Umbilical cord (tissue), 1 donor: ENCODE measurements at regions not wholly inside any gene's neighbourhood (a gene's known extent, or its start where the extent isn't known, plus 50 kb on each side); places are given as distances from the start of the nearest gene placed in this dataset.

ENCODE experiments used
- DNase-seq: peaks from one replicate; pipeline ENCODE4 v3.0.0-alpha.2; 2015; ENCODE audit warnings: low spot score

GRCh38 chr7:130927062-130927461, 193.1 kb upstream of the KLF14 start:
- no peak for DNase-seq

DNA sequence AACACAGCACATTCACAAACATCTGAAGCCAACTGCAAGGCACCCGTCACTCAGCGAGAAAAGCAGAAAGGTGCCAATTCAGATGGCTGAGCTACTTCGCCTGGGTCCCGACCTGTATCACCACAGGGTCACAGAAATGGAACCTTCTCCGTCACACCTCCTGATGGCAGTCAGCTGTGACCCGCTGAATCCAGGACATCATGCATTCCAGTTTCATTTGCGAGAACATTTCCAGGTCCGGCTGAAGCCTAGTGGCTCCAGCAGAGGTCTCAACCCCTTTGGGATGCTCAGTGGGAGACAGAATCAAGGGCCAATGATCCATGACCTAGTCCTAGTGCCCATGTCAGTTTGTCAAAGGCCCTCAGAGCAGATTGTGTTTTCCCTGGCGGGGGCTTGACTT, 193.6 kb upstream of the KLF14 start:
- DNase-seq = no peak

GRCh38 chr7:130929896-130930659, 196.1 kb upstream of the KLF14 start:
- no peak for DNase-seq

GRCh38 chr7:130930681-130931080, 196.7 kb upstream of the KLF14 start:
- no peak for DNase-seq

DNA sequence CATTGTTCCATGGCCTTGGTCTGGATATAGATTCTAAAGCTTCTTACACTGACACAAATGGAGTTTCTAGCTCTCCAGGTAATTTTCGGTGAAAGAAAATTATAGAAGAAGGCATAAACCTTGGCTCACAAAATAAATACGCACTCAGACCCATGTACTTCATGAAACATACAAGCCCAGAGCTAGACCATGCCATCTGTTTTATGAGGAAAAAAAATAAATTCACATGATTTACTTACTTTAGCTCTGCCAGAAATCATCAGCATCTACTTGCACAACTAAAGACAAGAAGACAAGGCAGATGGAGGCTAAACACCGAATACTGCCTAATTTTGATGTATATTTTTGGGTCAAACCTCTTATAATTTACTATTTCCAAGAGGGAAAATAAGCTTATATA, 197.4 kb upstream of the KLF14 start:
- DNase-seq = no peak

GRCh38 chr7:130932088-130932487, 198.1 kb upstream of the KLF14 start:
- no peak for DNase-seq

DNA sequence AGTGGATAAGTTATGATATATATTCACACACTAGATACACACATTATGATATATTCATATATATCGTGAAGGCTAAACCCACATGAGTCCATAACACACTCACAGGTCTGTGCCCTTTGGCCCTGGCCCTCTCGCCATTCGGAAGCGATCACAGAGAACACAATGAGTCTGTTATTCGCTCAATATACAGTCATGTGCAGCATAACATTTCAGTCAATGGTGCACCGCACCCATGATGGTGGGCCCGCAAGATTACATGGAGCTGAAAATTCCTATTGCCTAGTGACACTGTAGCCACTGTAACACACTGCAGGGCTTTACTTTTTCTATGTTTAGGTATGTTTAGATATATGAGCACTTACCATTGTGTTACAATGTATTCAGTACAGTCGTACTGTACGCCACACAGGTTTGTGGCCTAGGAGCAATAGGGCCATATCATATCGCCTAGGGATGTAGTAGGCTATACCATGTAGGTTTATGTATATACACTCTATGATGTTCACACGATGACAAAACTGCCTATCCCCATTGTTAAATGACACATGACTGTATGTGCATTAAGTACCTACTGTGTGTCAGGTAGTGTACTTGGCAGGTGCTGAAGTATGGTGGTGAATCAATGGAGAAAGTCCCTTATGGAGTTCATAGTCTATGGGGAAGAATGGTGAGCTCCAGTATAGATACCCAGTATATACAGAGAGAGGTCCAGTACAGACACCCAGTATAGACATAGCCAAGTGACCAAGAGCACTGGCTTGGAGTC, 198.8 kb upstream of the KLF14 start:
- DNase-seq = no peak

- DNase-seq = no peak
These were observed 199.9 kb upstream of the KLF14 start for GRCh38 chr7:130933919-130934318.

DNA sequence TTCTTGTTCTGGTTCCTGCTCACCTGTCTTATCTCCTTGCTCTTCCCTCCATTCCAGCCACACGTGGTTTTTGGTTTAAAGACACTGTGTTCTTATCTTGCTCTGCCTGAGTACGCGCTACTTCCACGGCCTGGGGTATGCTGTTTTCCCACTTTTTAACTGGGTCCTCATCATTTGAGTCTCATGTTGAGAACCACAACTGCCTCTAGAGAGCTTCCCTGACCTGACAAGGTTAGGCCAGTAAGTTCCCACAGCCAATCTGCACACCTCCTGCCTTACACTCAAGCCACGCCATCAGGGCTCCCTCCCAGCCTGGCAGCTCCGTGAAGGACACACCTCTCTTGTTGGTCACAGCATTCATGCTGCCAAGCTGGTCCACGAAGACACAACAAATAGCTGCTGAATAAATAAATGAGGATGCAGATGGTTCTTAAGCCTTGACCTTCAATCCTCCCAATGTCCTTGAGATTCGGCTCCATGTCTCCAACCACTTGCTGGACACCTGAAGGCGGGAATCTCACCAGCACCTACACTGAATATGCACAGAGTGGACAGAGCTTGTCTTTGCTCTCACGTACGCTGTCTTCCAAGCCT, 201.7 kb upstream of the KLF14 start:
- no peak for DNase-seq

GRCh38 chr7:130936202-130936931, 202.4 kb upstream of the KLF14 start:
- no peak for DNase-seq

- no peak for DNase-seq
These were observed 203.0 kb upstream of the KLF14 start for GRCh38 chr7:130937016-130937415.

DNA sequence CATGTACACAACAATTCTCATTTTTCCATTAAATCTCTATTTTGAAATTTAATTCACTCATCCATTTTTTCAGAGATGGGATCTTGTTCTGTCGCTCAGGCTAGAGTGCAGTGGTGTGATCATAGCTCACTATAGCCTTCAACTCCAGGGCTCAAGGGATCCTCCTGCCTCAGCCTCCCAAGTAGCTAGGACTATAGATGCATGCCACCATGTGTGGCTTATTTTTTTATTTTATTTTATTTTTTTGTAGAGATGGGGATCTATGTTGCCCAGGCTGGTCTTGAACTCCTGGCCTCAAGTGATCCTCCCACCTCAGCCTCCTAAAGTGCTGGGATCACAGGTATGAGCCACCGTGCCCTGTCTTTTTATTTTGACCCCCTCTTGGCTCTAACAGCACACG, 203.8 kb upstream of the KLF14 start:
- DNase-seq = no peak

- no peak for DNase-seq
These were observed 204.7 kb upstream of the KLF14 start for GRCh38 chr7:130938661-130939060.

DNA sequence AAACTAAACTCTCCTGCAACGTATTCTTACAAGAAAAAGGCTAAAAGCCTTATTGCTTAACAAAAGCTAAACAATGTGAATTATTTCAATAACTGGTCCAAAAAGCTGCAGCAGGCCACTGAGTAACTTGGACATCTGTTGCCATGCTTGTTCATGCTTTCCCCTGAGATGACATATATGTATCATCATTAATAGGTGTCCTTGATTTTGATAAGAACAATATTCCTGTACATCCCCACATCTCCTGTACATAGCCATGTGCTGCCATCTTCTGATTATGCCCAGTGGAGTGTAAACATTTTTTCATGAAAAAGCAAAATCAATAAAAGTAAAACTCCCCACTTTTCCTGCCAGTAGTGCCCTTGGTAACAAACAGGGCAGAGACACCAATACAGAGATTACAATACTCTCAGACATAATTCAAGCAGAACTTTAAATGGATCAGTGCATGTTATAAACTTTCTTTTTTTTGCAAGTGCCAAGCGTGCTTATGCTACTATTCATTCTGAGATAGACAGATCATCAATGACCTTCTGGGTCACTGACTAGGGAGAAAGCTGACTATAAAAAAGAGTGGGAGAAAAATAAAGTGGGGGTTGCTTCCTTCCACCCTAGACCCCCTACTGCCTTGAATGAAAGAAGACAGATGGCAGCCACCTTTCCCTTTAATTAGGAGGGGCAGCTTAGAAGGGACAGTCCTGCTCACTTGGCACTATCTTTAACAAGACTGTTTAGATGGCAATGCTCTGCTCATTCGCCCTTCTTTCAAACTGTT, 205.5 kb upstream of the KLF14 start:
- DNase-seq = no peak

DNA sequence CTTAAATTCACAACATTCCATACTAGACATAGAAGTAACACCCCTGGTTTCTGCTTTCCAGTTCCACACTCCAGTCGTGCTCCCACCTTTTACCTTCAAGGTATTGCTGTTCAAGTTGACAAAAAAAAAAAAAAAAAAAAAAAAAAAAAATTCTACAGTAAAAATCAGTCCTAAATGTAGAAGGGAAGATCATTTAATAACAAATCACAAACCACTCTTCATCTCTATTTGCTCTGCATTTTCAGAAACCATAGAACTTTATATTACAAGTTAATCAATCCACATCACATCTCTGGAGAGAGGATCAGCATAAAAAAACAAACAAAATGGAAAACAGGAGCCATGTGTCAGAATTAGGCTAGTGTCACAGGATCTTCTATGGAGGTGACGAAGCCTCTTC, 206.3 kb upstream of the KLF14 start:
- DNase-seq = no peak

DNA sequence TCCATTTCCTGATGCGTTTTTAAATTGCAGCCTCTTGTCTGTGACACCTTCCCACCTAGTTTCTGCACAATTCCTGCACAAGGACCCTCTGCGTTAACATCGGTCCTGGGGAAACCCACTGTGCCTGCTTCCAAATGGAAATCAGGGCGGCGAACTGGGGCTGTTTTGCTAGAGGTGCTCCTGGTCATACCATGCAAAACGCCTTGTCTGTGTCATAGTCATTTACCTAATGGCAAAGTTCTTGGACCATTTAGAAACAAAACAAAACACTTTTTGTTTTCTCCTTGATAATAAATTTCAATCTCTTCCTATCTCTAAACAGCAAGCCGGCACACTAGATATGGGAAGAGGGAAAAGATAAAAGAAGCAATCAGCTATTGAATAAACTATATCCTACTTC, 206.9 kb upstream of the KLF14 start:
- no peak for DNase-seq

DNA sequence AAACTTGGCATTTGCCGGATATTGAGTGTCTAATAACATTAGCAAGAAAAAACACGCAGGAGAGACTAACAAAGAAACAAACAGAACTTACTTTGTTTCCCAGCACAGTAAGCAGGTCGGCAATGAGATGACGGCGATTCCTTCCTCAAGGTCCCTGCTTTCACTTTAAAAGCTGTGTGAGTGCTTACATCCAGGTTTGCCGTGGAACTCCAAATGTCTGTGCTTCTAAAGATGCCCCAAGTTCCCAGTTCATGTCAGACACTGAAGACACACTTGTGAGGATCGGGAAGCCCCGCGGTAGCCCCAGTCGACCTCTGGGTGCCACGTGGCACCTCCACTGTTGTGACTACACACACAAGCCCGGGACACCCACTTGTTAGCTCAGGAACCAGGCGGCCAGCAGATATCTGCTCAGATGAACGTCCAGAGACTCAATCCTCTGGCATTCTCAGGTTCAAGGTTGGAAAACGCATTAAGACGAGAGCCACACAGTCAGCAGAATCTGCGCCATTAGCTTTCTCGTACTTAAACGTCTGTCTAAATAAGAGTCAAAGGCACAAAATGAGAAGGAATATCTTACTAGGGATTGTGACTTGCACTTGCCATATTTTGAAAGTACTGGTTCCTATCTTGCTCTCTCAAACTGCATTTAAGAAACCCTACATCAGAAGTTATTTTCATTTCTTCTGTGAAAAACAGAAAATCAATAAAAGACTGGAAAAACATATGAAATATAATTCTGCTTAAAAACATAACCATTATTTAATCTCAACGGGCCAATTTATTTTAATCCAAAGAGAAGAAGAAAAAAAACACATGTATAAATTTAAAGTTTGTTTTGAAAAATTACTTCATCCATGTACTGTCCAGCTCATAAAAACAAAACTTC, 207.6 kb upstream of the KLF14 start:
- DNase-seq = no peak

GRCh38 chr7:130942211-130942964, 208.4 kb upstream of the KLF14 start:
- DNase-seq = no peak

DNA sequence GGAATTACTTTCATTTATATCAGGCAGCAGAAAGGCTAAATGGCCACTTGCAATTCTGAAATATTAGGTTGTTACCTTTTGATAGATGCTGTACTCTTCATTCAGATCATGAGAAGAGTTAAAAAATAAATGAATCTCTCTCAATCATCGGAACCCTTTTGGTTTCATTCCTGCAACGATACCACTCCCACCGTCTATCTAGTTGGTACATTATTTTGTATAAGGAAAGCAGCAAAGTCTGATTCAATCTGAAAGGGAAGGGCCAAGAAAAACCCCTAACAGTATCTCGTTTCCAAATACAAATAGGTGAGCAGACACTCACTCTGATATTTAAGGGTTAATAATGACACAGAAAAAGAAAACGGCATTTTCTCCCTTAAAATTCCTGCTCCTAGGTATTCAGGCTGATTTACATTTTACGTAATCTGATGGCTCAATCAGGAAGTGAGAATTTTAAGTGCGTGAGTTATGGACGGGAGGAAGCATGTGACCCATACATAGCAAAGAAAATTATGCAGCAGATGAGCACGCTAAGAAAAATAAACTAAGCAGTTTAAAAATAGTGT, 209.4 kb upstream of the KLF14 start:
- no peak for DNase-seq
